Kidney epithelial cell (primary cell): ENCODE measurements at regions not wholly inside any gene's neighbourhood (a gene's known extent, or its start where the extent isn't known, plus 50 kb on each side); places are given as distances from the start of the nearest gene placed in this dataset.
"Not testable (repeated sequence)": the region's sequence is repeated elsewhere in the genome, so short reads cannot be mapped to it uniquely, and the experiment has no call there.

ENCODE experiments used
- DNase-seq: peaks from one replicate; pipeline ENCODE4 v3.0.0-alpha.2; 2010; ENCODE audit warnings: low read depth
- H3K27me3 ChIP-seq: 2 replicates; pipeline ENCODE4 v1.6.0; 2011; ENCODE audit warnings: low read length; ENCODE audit not compliant: control insufficient read depth, insufficient read depth
- H3K36me3 ChIP-seq: 2 replicates; pipeline ENCODE4 v1.5.1; 2011; ENCODE audit warnings: low read length; ENCODE audit not compliant: control insufficient read depth, insufficient read depth
- H3K4me3 ChIP-seq: 2 replicates; pipeline ENCODE4 v1.5.1; 2011; ENCODE audit warnings: low read depth, mild to moderate bottlenecking, control low read depth, low read length
- CTCF ChIP-seq: IDR thresholded peaks from 2 replicates; pipeline ENCODE4 v1.5.1; 2011; ENCODE audit warnings: mild to moderate bottlenecking, moderate library complexity, low read length, control low read depth, inconsistent platforms; ENCODE audit not compliant: insufficient read depth, poor library complexity, severe bottlenecking

DNA sequence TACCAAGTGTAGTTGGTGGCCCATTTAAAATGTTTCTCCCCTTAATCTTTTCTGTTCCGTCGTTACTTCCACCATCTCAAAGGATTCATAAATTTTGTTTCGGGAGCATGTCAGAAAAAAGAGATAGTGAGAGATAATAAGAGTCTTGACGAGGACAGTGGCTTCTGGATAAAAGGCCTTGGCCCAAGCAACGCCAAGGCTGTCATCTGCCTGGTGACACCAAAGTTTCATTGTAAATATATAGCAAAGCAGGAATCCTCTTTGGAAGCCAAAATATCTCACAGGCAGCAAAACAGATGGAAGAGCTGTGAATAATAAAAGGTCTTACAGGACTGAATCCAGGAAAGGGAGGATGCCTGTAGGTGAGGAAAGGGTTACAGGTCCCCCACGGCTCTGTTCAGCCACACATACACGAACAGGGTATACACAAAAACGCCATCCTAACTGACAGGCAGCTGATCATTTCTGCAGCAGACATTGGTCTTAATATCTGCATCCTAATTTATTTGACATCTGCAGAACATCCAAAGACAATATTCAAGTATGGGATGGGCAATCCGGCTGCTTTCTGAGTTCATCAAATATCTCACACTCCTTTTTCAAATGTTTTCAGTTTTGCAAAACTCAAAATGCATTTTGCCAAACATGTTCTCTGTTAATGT lies 382.8 kb downstream of the OSR1 start:
- DNase-seq, result no peak
- H3K36me3 ChIP-seq, result no peaks in the 10 kb centered on the region
- no peak overlapping the region for H3K4me3 ChIP-seq
- H3K27me3 ChIP-seq, result no peaks in the 10 kb centered on the region
- no peak for TF ChIP-seq CTCF

DNA sequence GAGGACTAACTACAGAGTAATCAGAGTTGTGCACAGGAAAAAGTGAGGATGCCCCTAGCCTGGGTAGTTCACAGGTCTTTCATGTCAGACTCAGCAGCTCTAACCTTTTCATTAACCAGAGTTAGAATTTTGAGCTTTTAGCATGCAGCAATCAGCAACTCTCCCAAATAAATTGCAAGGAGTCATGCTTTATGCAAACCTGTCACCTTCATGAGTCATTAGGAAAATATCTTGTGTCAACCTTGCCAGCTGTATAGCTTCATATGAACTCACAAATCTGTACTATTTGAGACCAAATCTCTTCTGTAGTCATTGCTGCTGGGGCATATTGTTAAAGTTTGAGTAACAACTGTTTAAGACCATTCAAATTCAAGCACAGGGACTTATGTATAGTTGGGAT lies 382.3 kb upstream of the NT5C1B start:
- no peak for TF ChIP-seq CTCF
- Histone ChIP-seq H3K36me3 (no peaks in the 10 kb centered on the region), H3K27me3 (no peaks in the 10 kb centered on the region), H3K4me3 (no peak overlapping the region)
- no peak for DNase-seq

GRCh38 chr2:18971069-18971378 lies 381.7 kb upstream of the NT5C1B start:
- DNase-seq, result no peak

GRCh38 chr2:18966131-18966530 lies 376.8 kb upstream of the NT5C1B start:
- no peak for TF ChIP-seq CTCF
- Histone ChIP-seq H3K27me3 (no peaks in the 10 kb centered on the region), H3K4me3 (no peak overlapping the region), H3K36me3 (no peaks in the 10 kb centered on the region)
- DNase-seq, result no peak

More at GRCh38 chr2:18971069-18971378, 381.7 kb upstream of the NT5C1B start:
- TF ChIP-seq CTCF, result no peak
- no peaks in the 10 kb centered on the region for H3K27me3 ChIP-seq
- no peak overlapping the region for H3K4me3 ChIP-seq
- no peaks in the 10 kb centered on the region for H3K36me3 ChIP-seq

DNA sequence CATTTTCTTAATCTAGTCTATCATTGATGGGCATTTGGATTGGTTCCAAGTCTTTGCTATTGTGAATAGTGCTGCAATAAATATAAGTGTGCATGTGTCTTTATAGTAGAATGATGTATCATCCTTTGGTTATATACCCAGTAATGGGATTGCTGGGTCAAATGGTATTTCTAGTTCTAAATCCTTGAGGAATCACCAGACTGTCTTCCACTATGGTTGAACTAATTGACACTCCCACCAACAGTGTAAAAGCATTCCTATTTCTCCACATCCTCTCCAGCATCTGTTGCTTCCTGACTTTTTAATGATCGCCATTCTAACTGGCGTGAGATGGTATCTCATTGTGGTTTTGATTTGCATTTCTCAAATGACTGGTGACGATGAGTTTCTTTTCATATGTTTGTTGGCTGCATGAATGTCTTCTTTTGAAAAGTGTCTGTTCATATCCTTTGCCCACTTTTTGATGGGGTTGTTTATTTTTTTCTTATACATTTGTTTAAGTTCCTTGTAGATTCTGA lies 374.4 kb upstream of the NT5C1B start:
- H3K36me3 ChIP-seq, DNase-seq, H3K4me3 ChIP-seq: not testable (repeated sequence)

GRCh38 chr2:18961991-18962421 lies 372.6 kb upstream of the NT5C1B start:
- Histone ChIP-seq H3K36me3 (no peaks in the 10 kb centered on the region), H3K4me3 (no peak overlapping the region), H3K27me3 (no peaks in the 10 kb centered on the region)
- TF ChIP-seq CTCF, result no peak
- DNase-seq, result no peak

More for the DNA sequence above, 374.4 kb upstream of the NT5C1B start:
- not testable (repeated sequence) for H3K27me3 ChIP-seq
